IMR-90 (cell line): ENCODE measurements at regions not wholly inside any gene's neighbourhood (a gene's known extent, or its start where the extent isn't known, plus 50 kb on each side); places are given as distances from the start of the nearest gene placed in this dataset.
A peak's percentile ranks its signal among the peaks of the same experiment; 100 is the strongest.

ENCODE experiments used
- ATAC-seq: fragments of 200-7000 bp; cut with Tn5 transposase; 2 replicates; pipeline ENCODE4 v1.9.1; 2020; ENCODE audit warnings: low read depth, mild to moderate bottlenecking, moderate library complexity
- BruUV-seq: library from RNA; stranded (reverse); fragments of 400-500 nt; replicated peaks from 2 replicates; lab custom pipeline; 2021; lab: Mats Ljungman, UMichigan
- CTCF ChIA-PET: fragments of 300-600 bp; formaldehyde crosslinking; extraction: SDS; loops from one replicate; lab custom pipeline; 2021; ENCODE audit warnings: antibody characterized with exemption; lab: Yijun Ruan, JAX
- POLR2A ChIA-PET: fragments of 300-600 bp; sonication (Branson Sonifier 250); formaldehyde crosslinking; loops from one replicate; lab custom pipeline; 2022; ENCODE audit warnings: antibody characterized with exemption; ENCODE audit not compliant: unreplicated experiment; lab: Charles Lee
- DNase-seq: peaks from one replicate; pipeline ENCODE4 v3.0.0; 2013
- H2AFZ ChIP-seq: replicated peaks from 2 replicates; pipeline ENCODE3; 2013; ENCODE audit warnings: low read length, mild to moderate bottlenecking; ENCODE audit not compliant: poor library complexity
- H2AK5ac ChIP-seq: 2 replicates; pipeline ENCODE4 v1.6.1; 2013; ENCODE audit warnings: low read depth, low read length, inconsistent platforms
- H2AK9ac ChIP-seq: replicated peaks from 2 replicates; pipeline ENCODE3; 2013; ENCODE audit warnings: mild to moderate bottlenecking, low read depth, low read length, moderate library complexity; ENCODE audit not compliant: poor library complexity
- H2BK120ac ChIP-seq: 2 replicates; pipeline ENCODE4 v1.6.1; 2013; ENCODE audit warnings: low read depth, low read length, inconsistent platforms
- H2BK15ac ChIP-seq: 3 replicates; pipeline ENCODE4 v1.6.1; 2013; ENCODE audit warnings: low read depth, low read length, inconsistent platforms
- H2BK20ac ChIP-seq: 2 replicates; pipeline ENCODE4 v1.6.1; 2013; ENCODE audit warnings: low read depth, mild to moderate bottlenecking, inconsistent platforms, low read length, moderate library complexity
- H2BK5ac ChIP-seq: 2 replicates; pipeline ENCODE4 v1.6.1; 2013; ENCODE audit warnings: mild to moderate bottlenecking, low read depth, low read length, inconsistent platforms; ENCODE audit not compliant: poor library complexity, severe bottlenecking
- H3K14ac ChIP-seq: replicated peaks from 2 replicates; pipeline ENCODE4 v1.6.1; 2013; ENCODE audit warnings: low read depth, low read length, inconsistent platforms
- H3K18ac ChIP-seq: 2 replicates; pipeline ENCODE4 v1.6.1; 2013; ENCODE audit warnings: low read depth, low read length, control low read depth
- H3K23ac ChIP-seq: 2 replicates; pipeline ENCODE4 v1.6.1; 2013; ENCODE audit warnings: low read depth, low read length, inconsistent platforms
- H3K27ac ChIP-seq: 2 replicates; pipeline ENCODE4 v1.5.1; 2013; ENCODE audit warnings: mild to moderate bottlenecking, control low read depth, low read length; ENCODE audit not compliant: insufficient read depth
- H3K27me3 ChIP-seq: 2 replicates; pipeline ENCODE4 v1.6.1; 2013; ENCODE audit warnings: low read length; ENCODE audit not compliant: control insufficient read depth, insufficient read depth
- H3K36me3 ChIP-seq: 2 replicates; pipeline ENCODE4 v1.6.1; 2013; ENCODE audit warnings: low read length, mixed read lengths; ENCODE audit not compliant: control insufficient read depth, insufficient read depth
- H3K4ac ChIP-seq: 2 replicates; pipeline ENCODE4 v1.6.1; 2013; ENCODE audit warnings: low read depth, low read length, inconsistent platforms
- H3K4me1 ChIP-seq: 2 replicates; pipeline ENCODE4 v1.6.1; 2013; ENCODE audit warnings: low read length, mixed read lengths; ENCODE audit not compliant: control insufficient read depth, insufficient read depth
- H3K4me2 ChIP-seq: 2 replicates; pipeline ENCODE4 v1.6.1; 2013; ENCODE audit warnings: low read depth, mild to moderate bottlenecking, control low read depth, low read length, moderate library complexity
- H3K4me3 ChIP-seq: 2 replicates; pipeline ENCODE4 v1.5.1; 2013; ENCODE audit warnings: low read depth, mild to moderate bottlenecking, control low read depth, low read length, moderate library complexity; ENCODE audit not compliant: insufficient read depth
- H3K56ac ChIP-seq: 2 replicates; pipeline ENCODE4 v1.6.1; 2013; ENCODE audit warnings: low read length, inconsistent platforms; ENCODE audit not compliant: insufficient read depth; ENCODE audit errors: extremely low read depth
- H3K79me1 ChIP-seq, 2 experiments: 2 replicates each; pipeline ENCODE4 v1.6.1; 2013; ENCODE audit warnings: low read length in 2 of 2, inconsistent platforms in 1 of 2, low read depth in 1 of 2
- H3K9ac ChIP-seq: 2 replicates; pipeline ENCODE4 v1.6.1; 2013; ENCODE audit warnings: low read depth, low read length, control low read depth
- H3K9me1 ChIP-seq: 2 replicates; pipeline ENCODE4 v1.6.1; 2013; ENCODE audit warnings: low read length, inconsistent platforms; ENCODE audit not compliant: insufficient read depth
- H3K9me3 ChIP-seq: 2 replicates; pipeline ENCODE4 v1.6.1; 2013; ENCODE audit warnings: low read length; ENCODE audit not compliant: control insufficient read depth, insufficient read depth
- H4K20me1 ChIP-seq: 2 replicates; pipeline ENCODE4 v1.6.1; 2013; ENCODE audit warnings: low read length, inconsistent platforms; ENCODE audit not compliant: insufficient read depth
- H4K5ac ChIP-seq: 2 replicates; pipeline ENCODE4 v1.6.1; 2013; ENCODE audit warnings: mild to moderate bottlenecking, low read depth, low read length, control low read depth
- H4K8ac ChIP-seq, 2 experiments: 2 replicates each; pipeline ENCODE4 v1.6.1; 2013; ENCODE audit warnings: low read depth in 2 of 2, low read length in 2 of 2, control low read depth in 1 of 2, inconsistent platforms in 1 of 2
- H4K91ac ChIP-seq: 2 replicates; pipeline ENCODE4 v1.6.1; 2013; ENCODE audit warnings: low read depth, low read length, inconsistent platforms; ENCODE audit not compliant: insufficient read depth
- BHLHE40 ChIP-seq: fragments of 150-350 bp; IDR thresholded peaks from 2 replicates; pipeline ENCODE4 v1.6.1; 2016; ENCODE audit warnings: mild to moderate bottlenecking, low read depth, low read length
- CEBPB ChIP-seq: IDR thresholded peaks from 2 replicates; pipeline ENCODE4 v1.6.1; 2012; ENCODE audit warnings: low read depth, low read length, improper control_type of control experiment
- CHD1 ChIP-seq: IDR thresholded peaks from 2 replicates; pipeline ENCODE4 v1.6.1; 2012; ENCODE audit warnings: low read depth, low read length, improper control_type of control experiment
- FOS ChIP-seq: fragments of 150-350 bp; IDR thresholded peaks from 2 replicates; pipeline ENCODE4 v1.6.1; 2016; ENCODE audit warnings: low read depth, low read length
- MAFK ChIP-seq: IDR thresholded peaks from 2 replicates; pipeline ENCODE4 v1.6.1; 2012; ENCODE audit warnings: low read depth, low read length, improper control_type of control experiment
- MAZ ChIP-seq: IDR thresholded peaks from 2 replicates; pipeline ENCODE4 v1.6.1; 2012; ENCODE audit warnings: low read depth, mild to moderate bottlenecking, low read length, improper control_type of control experiment, moderate library complexity, borderline replicate concordance
- MXI1 ChIP-seq: IDR thresholded peaks from 2 replicates; pipeline ENCODE4 v1.6.1; 2012; ENCODE audit warnings: low read depth, mild to moderate bottlenecking, low read length, moderate library complexity, borderline replicate concordance
- NFE2L2 ChIP-seq: fragments of 150-350 bp; IDR thresholded peaks from 2 replicates; pipeline ENCODE4 v1.6.1; 2016; ENCODE audit warnings: low read depth, mild to moderate bottlenecking, low read length
- POLR2A ChIP-seq: IDR thresholded peaks from 2 replicates; pipeline ENCODE4 v1.6.1; 2012; ENCODE audit warnings: mild to moderate bottlenecking, low read depth, low read length
- RAD21 ChIP-seq: IDR thresholded peaks from 2 replicates; pipeline ENCODE4 v1.6.1; 2012; ENCODE audit warnings: low read length, improper control_type of control experiment
- RCOR1 ChIP-seq: IDR thresholded peaks from 2 replicates; pipeline ENCODE4 v1.6.1; 2012; ENCODE audit warnings: mild to moderate bottlenecking, low read length, improper control_type of control experiment; ENCODE audit not compliant: insufficient replicate concordance
- RFX5 ChIP-seq: IDR thresholded peaks from 2 replicates; pipeline ENCODE4 v1.8.0; 2012; ENCODE audit warnings: low read depth, mild to moderate bottlenecking, low read length, moderate library complexity
- SMC3 ChIP-seq: fragments of 150-350 bp; IDR thresholded peaks from 2 replicates; pipeline ENCODE4 v1.6.1; 2016; ENCODE audit warnings: low read depth, mild to moderate bottlenecking, antibody characterized with exemption, low read length, moderate library complexity
- WGBS, 2 experiments: methylation state at CpG; one replicate each; pipeline versions ENCODE4 v1.1.5 to v1.1.7; 2013; ENCODE audit warnings: missing lambda C conversion rate in 2 of 2; ENCODE audit not compliant: insufficient read length in 1 of 2; ENCODE audit errors: extremely low coverage in 2 of 2; 5-methylcytosine and 5-hydroxymethylcytosine counted together
- dilution Hi-C: fragments of 300-500 bp; cut with HindIII; formaldehyde crosslinking; loops from one replicate; pipeline ENCODE4 v1.14.3; 2018; ENCODE audit warnings: low sequenced_read_pairs; ENCODE audit not compliant: unreplicated experiment
- in situ Hi-C: fragments of 300-500 bp; cut with MboI; formaldehyde crosslinking; loops from 3 replicates; pipeline ENCODE4 v1.14.3; 2019; ENCODE audit warnings: low sequenced_read_pairs, inconsistent platforms, mixed read lengths
- intact Hi-C: fragments of 100-400 bp; cut with micrococcal nuclease; formaldehyde crosslinking; loops from 2 replicates; pipeline ENCODE4 v1.10.0; 2022
- TF ChIP-seq, protein P1 (sequence below): conservative IDR thresholded peaks from 2 replicates; pipeline ENCODE4 v1.5.1; 2012; ENCODE audit warnings: mild to moderate bottlenecking, low read depth, low read length, improper control_type of control experiment
- TF ChIP-seq, protein P2 (sequence below): fragments of 150-350 bp; IDR thresholded peaks from 2 replicates; pipeline ENCODE4 v1.6.1; 2016; ENCODE audit warnings: low read depth, mild to moderate bottlenecking, low read length, moderate library complexity, borderline replicate concordance
- TF ChIP-seq, protein P3 (sequence below): fragments of 150-350 bp; IDR thresholded peaks from 2 replicates; pipeline ENCODE4 v1.6.1; 2017; ENCODE audit warnings: mild to moderate bottlenecking, antibody characterized with exemption, low read length, low read depth

DNA sequence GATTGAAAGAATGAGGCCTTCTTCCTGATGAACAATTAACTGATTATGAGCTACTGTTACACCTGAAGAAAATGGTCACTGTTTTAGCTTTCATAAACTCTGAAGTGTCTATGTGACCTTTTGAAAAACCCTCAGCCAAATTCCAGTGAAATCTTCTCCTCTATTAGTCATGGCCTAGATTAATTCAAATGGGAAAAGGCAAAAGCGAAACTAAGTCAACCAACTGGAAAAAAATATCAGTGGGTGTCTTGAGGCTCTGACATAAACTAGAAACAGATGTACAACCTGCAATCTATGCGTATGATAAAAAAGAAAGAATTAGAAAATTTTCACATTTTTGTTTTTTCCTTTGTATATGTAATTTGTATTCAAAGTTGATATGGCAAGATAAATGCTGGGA lies 169.4 kb upstream of the BANK1 start:
- H4K91ac ChIP-seq, result no peak overlapping the region
- no peak overlapping the region for H2BK20ac ChIP-seq
- H2BK5ac ChIP-seq, result no peak overlapping the region
- H3K9ac ChIP-seq, result no peak overlapping the region
- H4K8ac ChIP-seq, result no peak overlapping the region
- intact Hi-C loops, result no loop called here
- dilution Hi-C loops, result no loop called here
- POLR2A ChIA-PET, result no interaction called here
- H3K4ac ChIP-seq, result no peak overlapping the region
- H3K14ac ChIP-seq, result no peak overlapping the region
- no peaks in the 10 kb centered on the region for H3K9me3 ChIP-seq
- TF ChIP-seq CHD1, result no peak
- no peak for TF ChIP-seq MXI1
- TF ChIP-seq MAFK, result no peak
- TF ChIP-seq, protein P1, sequence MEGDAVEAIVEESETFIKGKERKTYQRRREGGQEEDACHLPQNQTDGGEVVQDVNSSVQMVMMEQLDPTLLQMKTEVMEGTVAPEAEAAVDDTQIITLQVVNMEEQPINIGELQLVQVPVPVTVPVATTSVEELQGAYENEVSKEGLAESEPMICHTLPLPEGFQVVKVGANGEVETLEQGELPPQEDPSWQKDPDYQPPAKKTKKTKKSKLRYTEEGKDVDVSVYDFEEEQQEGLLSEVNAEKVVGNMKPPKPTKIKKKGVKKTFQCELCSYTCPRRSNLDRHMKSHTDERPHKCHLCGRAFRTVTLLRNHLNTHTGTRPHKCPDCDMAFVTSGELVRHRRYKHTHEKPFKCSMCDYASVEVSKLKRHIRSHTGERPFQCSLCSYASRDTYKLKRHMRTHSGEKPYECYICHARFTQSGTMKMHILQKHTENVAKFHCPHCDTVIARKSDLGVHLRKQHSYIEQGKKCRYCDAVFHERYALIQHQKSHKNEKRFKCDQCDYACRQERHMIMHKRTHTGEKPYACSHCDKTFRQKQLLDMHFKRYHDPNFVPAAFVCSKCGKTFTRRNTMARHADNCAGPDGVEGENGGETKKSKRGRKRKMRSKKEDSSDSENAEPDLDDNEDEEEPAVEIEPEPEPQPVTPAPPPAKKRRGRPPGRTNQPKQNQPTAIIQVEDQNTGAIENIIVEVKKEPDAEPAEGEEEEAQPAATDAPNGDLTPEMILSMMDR, result no peak
- TF ChIP-seq, protein P2, sequence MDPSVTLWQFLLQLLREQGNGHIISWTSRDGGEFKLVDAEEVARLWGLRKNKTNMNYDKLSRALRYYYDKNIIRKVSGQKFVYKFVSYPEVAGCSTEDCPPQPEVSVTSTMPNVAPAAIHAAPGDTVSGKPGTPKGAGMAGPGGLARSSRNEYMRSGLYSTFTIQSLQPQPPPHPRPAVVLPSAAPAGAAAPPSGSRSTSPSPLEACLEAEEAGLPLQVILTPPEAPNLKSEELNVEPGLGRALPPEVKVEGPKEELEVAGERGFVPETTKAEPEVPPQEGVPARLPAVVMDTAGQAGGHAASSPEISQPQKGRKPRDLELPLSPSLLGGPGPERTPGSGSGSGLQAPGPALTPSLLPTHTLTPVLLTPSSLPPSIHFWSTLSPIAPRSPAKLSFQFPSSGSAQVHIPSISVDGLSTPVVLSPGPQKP, result no peak
- no peak for TF ChIP-seq RFX5
- TF ChIP-seq SMC3, result no peak
- TF ChIP-seq RCOR1, result no peak
- no peak for TF ChIP-seq CEBPB
- no peak for TF ChIP-seq FOS
- TF ChIP-seq RAD21, result no peak
- no peak for TF ChIP-seq POLR2A
- no peak for TF ChIP-seq BHLHE40
- no peak for TF ChIP-seq MAZ
- TF ChIP-seq, protein P3, sequence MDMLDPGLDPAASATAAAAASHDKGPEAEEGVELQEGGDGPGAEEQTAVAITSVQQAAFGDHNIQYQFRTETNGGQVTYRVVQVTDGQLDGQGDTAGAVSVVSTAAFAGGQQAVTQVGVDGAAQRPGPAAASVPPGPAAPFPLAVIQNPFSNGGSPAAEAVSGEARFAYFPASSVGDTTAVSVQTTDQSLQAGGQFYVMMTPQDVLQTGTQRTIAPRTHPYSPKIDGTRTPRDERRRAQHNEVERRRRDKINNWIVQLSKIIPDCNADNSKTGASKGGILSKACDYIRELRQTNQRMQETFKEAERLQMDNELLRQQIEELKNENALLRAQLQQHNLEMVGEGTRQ, result no peak
- no peak for TF ChIP-seq NFE2L2
- H3K18ac ChIP-seq, result no peak overlapping the region
- H3K79me1 ChIP-seq, result no peaks in the 10 kb centered on the region
- in situ Hi-C loops, result no loop called here
- no CpG with 5 or more reads among the region's 2 CpGs for WGBS, 2 experiments
- no TSS peak for BruUV-seq
- H2BK120ac ChIP-seq, result no peak overlapping the region
- no peaks in the 10 kb centered on the region for H3K9me1 ChIP-seq
- no peak overlapping the region for H3K4me3 ChIP-seq
- H3K27me3 ChIP-seq, result no peaks in the 10 kb centered on the region
- H2BK15ac ChIP-seq, result no peak overlapping the region
- ATAC-seq, result no peak
- H3K4me1 ChIP-seq, result no peaks in the 10 kb centered on the region
- peak; percentile 19 for DNase-seq
- H3K23ac ChIP-seq, result no peak overlapping the region
- no peaks in the 10 kb centered on the region for H4K20me1 ChIP-seq
- no peak overlapping the region for H3K56ac ChIP-seq
- no peak overlapping the region for H3K27ac ChIP-seq
- H3K4me2 ChIP-seq, result no peak overlapping the region
- no peak overlapping the region for H4K5ac ChIP-seq
- no peaks in the 10 kb centered on the region for H3K36me3 ChIP-seq
- CTCF ChIA-PET, result interaction anchor here (0.6 to 1.0 kb wide), 2 partner anchors 16 to 1506 kb away, joined by 3 to 6 read pairs; no protein-coding TSS in a partner anchor
- H2AK5ac ChIP-seq, result no peak overlapping the region
- H2AK9ac ChIP-seq, result no peak overlapping the region
- no peak overlapping the region for H2AFZ ChIP-seq
